GM20431 (cell line): ENCODE measurements at regions not wholly inside any gene's neighbourhood (a gene's known extent, or its start where the extent isn't known, plus 50 kb on each side); places are given as distances from the start of the nearest gene placed in this dataset.
"Not testable (repeated sequence)": the region's sequence is repeated elsewhere in the genome, so short reads cannot be mapped to it uniquely, and the experiment has no call there.

ENCODE experiments used
- in situ Hi-C: fragments of 300-500 bp; cut with MseI, MboI; formaldehyde crosslinking; loops from one replicate; pipeline ENCODE4 v1.15.0; 2020; ENCODE audit warnings: low sequenced_read_pairs; ENCODE audit not compliant: unreplicated experiment

DNA sequence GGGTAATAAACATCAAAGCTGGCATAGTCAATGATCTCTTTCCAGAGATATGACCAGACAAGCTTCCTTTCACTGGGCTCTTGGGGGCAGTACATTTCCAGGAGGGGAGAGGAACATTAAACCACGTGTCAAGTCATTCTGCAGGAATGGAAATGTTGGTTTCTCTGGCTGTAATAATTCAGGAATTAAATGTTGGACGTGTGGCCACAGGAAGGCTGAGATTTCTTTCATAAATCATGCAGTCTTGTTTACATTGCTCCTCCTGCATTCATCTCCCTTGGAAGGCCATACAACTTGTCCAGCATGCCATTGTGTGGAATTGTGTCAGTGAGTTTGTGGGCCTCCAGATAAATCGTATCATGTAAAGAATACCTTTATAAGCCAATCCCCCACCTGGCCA lies 259.2 kb downstream of the ADGRL2 start:
- in situ Hi-C loops: no loop called here

DNA sequence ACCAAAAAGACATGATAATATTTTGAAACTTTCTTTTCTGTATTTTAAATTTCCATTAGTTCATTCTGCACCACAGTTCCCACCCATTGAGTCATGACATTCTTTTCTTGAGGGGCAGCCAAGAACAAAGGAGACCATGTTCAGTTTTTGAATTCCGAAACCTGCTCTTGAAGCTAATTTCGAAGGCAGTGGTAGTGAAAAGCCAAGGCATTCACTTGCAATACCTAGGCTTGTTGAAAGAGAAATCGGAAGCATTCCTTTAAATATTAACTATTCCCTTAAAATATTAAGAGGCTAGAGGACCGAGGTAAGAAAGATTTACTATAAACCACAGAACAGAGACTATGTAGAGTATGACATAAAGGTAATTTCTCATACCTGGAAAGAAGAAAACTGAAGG lies 256.3 kb downstream of the ADGRL2 start:
- in situ Hi-C loops: no loop called here

DNA sequence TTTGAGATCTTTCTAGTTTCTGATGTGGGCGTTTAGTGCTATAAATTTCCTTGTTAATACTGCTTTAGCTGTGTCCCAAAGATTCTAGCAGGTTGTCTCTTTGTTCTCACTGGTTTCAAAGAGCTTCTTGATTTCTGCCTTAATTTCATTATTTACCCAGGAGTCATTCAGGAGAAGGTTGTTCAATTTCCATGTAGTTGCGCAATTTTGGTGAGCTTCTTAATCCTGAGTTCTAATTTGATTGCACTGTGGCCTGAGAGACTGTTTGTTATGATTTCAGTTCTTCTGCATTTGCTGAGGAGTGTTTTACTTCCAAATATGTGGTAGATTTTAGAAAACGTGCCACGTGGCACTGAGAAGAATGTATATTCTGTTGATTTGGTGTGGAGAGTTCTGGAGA lies 254.6 kb downstream of the ADGRL2 start:
- in situ Hi-C loops: not testable (repeated sequence)

DNA sequence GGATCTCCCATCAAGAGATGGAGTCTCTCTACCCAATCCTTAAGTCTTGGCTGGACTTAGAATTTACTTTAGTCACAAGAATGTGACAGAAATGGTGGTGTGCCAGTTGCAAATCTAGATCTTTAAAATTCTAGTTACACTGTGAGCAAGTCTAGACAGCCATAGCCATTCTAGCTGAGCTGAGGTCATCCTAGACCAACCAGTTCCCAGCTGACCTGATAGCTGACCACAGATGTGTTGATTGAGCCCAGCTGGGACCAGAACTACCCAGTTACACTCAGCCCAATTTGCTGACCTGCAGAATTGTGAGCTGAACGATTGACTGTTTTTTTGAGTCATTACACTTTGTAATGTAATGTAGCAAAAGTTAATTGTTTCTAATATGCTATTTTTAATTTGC lies 251.8 kb downstream of the ADGRL2 start:
- in situ Hi-C loops: no loop called here

DNA sequence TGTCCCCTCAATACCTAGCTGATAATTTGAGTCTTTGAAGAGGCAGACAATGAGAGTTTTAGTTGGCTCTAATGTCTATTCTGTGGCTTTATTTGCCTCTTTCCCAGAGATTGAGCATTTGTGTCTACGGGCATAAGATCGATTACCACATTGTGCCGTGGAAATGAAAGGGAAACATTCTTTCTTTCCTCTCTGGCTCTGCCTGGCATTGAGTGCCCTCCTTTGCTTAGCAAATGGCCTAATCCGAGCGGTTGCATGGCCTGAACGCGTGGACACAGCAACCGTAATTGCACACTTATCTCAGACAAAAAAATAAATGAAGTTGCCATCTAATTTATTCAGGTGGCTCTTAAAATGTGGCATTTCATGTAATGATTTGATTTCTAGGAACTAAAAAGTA lies 247.9 kb downstream of the ADGRL2 start:
- in situ Hi-C loops: no loop called here

DNA sequence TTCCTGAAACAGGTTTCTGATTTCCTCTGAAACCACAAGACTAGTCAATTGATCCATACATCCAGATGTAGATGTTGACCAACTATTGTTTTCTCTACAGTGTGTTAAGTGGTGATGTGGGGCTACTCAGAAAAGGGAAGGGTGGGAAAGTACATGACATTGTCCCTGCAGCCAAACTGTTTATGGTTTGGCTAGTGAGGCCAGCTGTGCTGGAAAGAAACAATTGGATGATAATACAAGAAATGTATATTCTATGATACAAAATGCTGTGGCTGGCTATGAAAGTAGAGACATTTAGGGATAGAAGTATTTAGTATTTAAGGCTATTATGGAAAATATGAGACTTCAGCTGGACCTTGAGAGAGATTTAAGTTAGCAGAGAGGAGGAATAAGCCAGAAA lies 244.5 kb downstream of the ADGRL2 start:
- in situ Hi-C loops: no loop called here

DNA sequence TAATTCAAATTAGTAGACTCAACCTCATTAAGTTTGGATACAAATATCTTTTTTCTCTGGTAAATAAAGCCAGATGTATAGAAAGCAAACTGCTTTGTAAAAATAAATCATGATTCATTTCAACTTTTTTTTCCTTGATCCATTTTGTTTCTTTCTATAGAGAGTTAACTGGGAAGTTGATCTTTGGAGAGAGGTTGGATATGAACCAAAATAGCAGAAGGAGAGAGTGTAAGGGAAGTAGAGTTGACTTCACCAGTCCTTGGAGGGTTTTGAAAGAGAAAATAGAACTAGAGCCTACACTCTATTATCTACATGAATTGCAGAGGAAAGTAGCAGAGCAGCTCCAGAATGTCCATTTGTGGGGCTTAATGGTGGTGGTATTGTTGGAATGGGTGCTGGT lies 243.8 kb downstream of the ADGRL2 start:
- in situ Hi-C loops: no loop called here

DNA sequence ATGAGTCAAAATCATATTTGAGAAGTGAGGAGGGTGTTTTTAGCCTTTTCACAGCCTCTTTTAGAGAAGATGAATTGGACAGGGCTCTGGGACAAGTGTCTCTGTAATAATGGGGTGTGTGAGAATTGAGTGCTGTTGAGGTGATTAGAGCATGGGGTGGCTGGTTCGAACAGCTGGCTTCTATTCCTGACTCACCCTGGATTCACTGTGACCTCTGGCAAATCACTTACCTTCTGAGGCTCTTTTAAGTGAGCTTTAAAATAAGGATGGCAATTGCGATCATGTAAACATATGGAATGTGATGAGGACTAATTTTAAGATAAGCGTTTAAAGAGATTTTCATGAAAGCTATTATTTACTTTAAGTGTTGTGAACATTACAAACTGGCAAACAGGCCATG lies 243.4 kb downstream of the ADGRL2 start:
- in situ Hi-C loops: no loop called here

DNA sequence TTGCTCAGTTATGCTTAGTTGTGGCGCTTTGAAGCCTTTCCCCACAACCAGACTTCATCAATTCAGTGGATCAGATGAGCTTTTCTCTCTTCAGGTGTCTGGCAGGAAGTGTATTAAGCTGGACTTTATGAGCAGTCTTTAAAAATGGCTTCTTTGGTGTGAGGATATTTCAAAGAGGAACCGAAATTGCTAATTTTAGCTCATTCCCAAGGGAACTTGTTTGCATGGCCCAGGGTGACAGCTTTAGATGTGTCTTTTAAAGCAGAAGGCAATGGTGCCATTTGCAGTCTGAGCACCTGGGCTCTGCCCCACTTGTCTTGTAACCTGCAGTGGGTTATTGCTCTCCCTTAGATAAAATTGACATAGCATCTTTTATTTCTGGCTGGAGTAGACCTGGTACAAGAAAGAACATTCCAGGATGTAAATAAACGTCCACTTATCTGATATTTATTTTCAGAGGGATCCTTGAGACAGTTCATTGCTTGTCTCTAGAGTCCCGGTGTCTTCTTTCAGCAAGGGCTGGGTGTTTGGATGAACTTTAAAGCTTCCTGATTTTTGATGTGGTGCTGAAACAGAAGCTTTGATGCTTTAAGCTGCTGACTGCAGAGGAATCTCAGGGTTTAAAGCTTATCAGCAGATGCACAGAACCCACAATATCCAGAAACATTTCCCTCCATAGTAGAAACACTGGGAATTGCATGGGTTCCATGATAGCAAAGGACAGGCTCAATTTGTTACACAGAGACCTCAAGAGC lies 241.7 kb downstream of the ADGRL2 start:
- in situ Hi-C loops: no loop called here
